H1 (cell line): ENCODE measurements at regions not wholly inside any gene's neighbourhood (a gene's known extent, or its start where the extent isn't known, plus 50 kb on each side); places are given as distances from the start of the nearest gene placed in this dataset.

ENCODE experiments used
- CTCF ChIA-PET: fragments of 300-600 bp; sonication (Branson Sonifier 250); formaldehyde crosslinking; loops from one replicate; lab custom pipeline; 2021; ENCODE audit not compliant: partially characterized antibody; lab: Charles Lee
- POLR2A ChIA-PET: fragments of 300-600 bp; sonication (Branson Sonifier 250); formaldehyde crosslinking; loops from one replicate; lab custom pipeline; 2021; ENCODE audit warnings: inconsistent platforms; ENCODE audit not compliant: partially characterized antibody; lab: Charles Lee
- DNase-seq, 2 experiments: peaks; one replicate each; pipeline versions ENCODE4 v3.0.0 to v3.0.0-alpha.2; 2010 to 2022; ENCODE audit warnings: low spot score in 2 of 2, low read depth in 1 of 2, mixed read lengths in 1 of 2
- FAIRE-seq: peaks from 2 replicates; lab custom pipeline; 2011; peaks lifted over from hg19 to GRCh38; lab: Jason Lieb, UNC
- H2AFZ ChIP-seq: 2 replicates; pipeline ENCODE4 v1.8.1; 2012; ENCODE audit warnings: low read length, inconsistent platforms
- H2AK5ac ChIP-seq: 2 replicates; pipeline ENCODE4 v1.6.1; 2013; ENCODE audit warnings: low read depth, low read length
- H2BK120ac ChIP-seq: replicated peaks from 2 replicates; pipeline ENCODE3; 2013; ENCODE audit warnings: low read depth, low read length, inconsistent platforms
- H2BK12ac ChIP-seq: 2 replicates; pipeline ENCODE4 v1.6.1; 2013; ENCODE audit warnings: low read depth, low read length
- H2BK15ac ChIP-seq: 2 replicates; pipeline ENCODE4 v1.6.1; 2013; ENCODE audit warnings: low read length
- H2BK20ac ChIP-seq: 2 replicates; pipeline ENCODE4 v1.6.1; 2013; ENCODE audit warnings: low read length
- H2BK5ac ChIP-seq: 2 replicates; pipeline ENCODE4 v1.6.1; 2013; ENCODE audit warnings: low read depth, low read length
- H3K14ac ChIP-seq: 2 replicates; pipeline ENCODE4 v1.6.1; 2013; ENCODE audit warnings: inconsistent platforms; ENCODE audit not compliant: insufficient read length
- H3K18ac ChIP-seq: 2 replicates; pipeline ENCODE4 v1.6.1; 2013; ENCODE audit warnings: low read length; ENCODE audit errors: extremely low read depth
- H3K23ac ChIP-seq: 2 replicates; pipeline ENCODE4 v1.6.1; 2013; ENCODE audit warnings: inconsistent platforms; ENCODE audit not compliant: insufficient read length
- H3K23me2 ChIP-seq: 2 replicates; pipeline ENCODE4 v1.6.1; 2013; ENCODE audit warnings: low read depth, low read length
- H3K27ac ChIP-seq: 2 replicates; pipeline ENCODE4 v1.6.1; 2011; ENCODE audit warnings: low read depth, low read length, inconsistent platforms
- H3K27me3 ChIP-seq, 4 experiments: replicated peaks in 1 of 4; 1 replicate in 1 of 4; 2 replicates in 3 of 4; pipeline versions ENCODE4 v1.6.1 to v1.8.1; 2011 to 2013; ENCODE audit warnings: low read length in 3 of 4, mild to moderate bottlenecking in 3 of 4, inconsistent platforms in 2 of 4, mixed read lengths in 2 of 4, moderate library complexity in 1 of 4; ENCODE audit not compliant: control insufficient read depth in 3 of 4, insufficient read depth in 3 of 4; ENCODE audit errors: extremely low read depth in 1 of 4
- H3K36me3 ChIP-seq, 4 experiments: 2 replicates each; pipeline versions ENCODE4 v1.6.1 to v1.8.1; 2011 to 2013; ENCODE audit warnings: mild to moderate bottlenecking in 4 of 4, low read length in 3 of 4, moderate library complexity in 2 of 4, control low read depth in 1 of 4, inconsistent platforms in 1 of 4; ENCODE audit not compliant: insufficient read depth in 4 of 4, control insufficient read depth in 2 of 4
- H3K4ac ChIP-seq: replicated peaks from 2 replicates; pipeline ENCODE3; 2013; ENCODE audit warnings: low read length, low read depth, mixed read lengths, inconsistent platforms; ENCODE audit not compliant: insufficient read length
- H3K4me1 ChIP-seq, 4 experiments: replicated peaks in 1 of 4; 1 replicate in 1 of 4; 2 replicates in 3 of 4; pipeline versions ENCODE4 v1.6.1 to v1.8.1; 2011 to 2013; ENCODE audit warnings: low read length in 3 of 4, inconsistent platforms in 2 of 4, mixed read lengths in 1 of 4; ENCODE audit not compliant: insufficient read depth in 4 of 4, control insufficient read depth in 3 of 4
- H3K4me2 ChIP-seq, 2 experiments: 2 replicates each; pipeline versions ENCODE4 v1.6.1 to v1.8.1; 2011 to 2013; ENCODE audit warnings: low read depth in 2 of 2, low read length in 2 of 2, control low read depth in 1 of 2, inconsistent platforms in 1 of 2, mild to moderate bottlenecking in 1 of 2; ENCODE audit not compliant: insufficient read depth in 1 of 2
- H3K4me3 ChIP-seq, 4 experiments: fragments of 200-600, 300-600 bp in 1 of 4; sonication (generic), shearing (Covaris generic), sonication (Bioruptor Twin) in 1 of 4; 2 replicates each; pipeline versions ENCODE4 v1.5.1 to v1.8.1; 2011 to 2016; ENCODE audit warnings: low read length in 4 of 4, low read depth in 3 of 4, control low read depth in 2 of 4, inconsistent platforms in 2 of 4, mild to moderate bottlenecking in 2 of 4, mixed read lengths in 1 of 4, moderate library complexity in 1 of 4; ENCODE audit not compliant: insufficient read depth in 2 of 4; ENCODE audit errors: extremely low read depth in 1 of 4
- H3K56ac ChIP-seq: replicated peaks from 2 replicates; pipeline ENCODE3; 2013; ENCODE audit warnings: low read depth, mild to moderate bottlenecking, mixed read lengths, low read length, inconsistent platforms; ENCODE audit not compliant: insufficient read length
- H3K79me1 ChIP-seq: 2 replicates; pipeline ENCODE4 v1.6.1; 2013; ENCODE audit warnings: low read depth, low read length, control low read depth
- H3K79me2 ChIP-seq, 2 experiments: 2 replicates each; pipeline versions ENCODE4 v1.6.1 to v1.8.1; 2012 to 2013; ENCODE audit warnings: low read length in 2 of 2, mild to moderate bottlenecking in 2 of 2, inconsistent platforms in 1 of 2; ENCODE audit not compliant: insufficient read depth in 2 of 2, control insufficient read depth in 1 of 2
- H3K9ac ChIP-seq, 4 experiments: replicated peaks in 1 of 4; 1 replicate in 1 of 4; 2 replicates in 3 of 4; pipeline versions ENCODE4 v1.6.1 to v1.8.1; 2011 to 2013; ENCODE audit warnings: low read depth in 3 of 4, low read length in 3 of 4, control low read depth in 2 of 4, mild to moderate bottlenecking in 2 of 4, moderate library complexity in 2 of 4, inconsistent platforms in 1 of 4; ENCODE audit errors: extremely low read depth in 1 of 4
- H3K9me3 ChIP-seq, 2 experiments: 2 replicates each; pipeline versions ENCODE4 v1.6.1 to v1.8.1; 2012 to 2013; ENCODE audit warnings: mild to moderate bottlenecking in 2 of 2, moderate library complexity in 2 of 2, control low read depth in 1 of 2, inconsistent platforms in 1 of 2, low read depth in 1 of 2, low read length in 1 of 2, mixed read lengths in 1 of 2; ENCODE audit not compliant: insufficient read depth in 2 of 2
- H4K20me1 ChIP-seq, 2 experiments: replicated peaks in 1 of 2; 2 replicates each; pipeline versions ENCODE3 to v1.8.1; 2011 to 2013; ENCODE audit warnings: inconsistent platforms in 2 of 2, low read length in 2 of 2, mild to moderate bottlenecking in 1 of 2; ENCODE audit not compliant: insufficient read depth in 2 of 2, control insufficient read depth in 1 of 2
- H4K5ac ChIP-seq: 2 replicates; pipeline ENCODE4 v1.6.1; 2013; ENCODE audit warnings: low read length, low read depth, mixed read lengths, inconsistent platforms; ENCODE audit not compliant: insufficient read length
- H4K8ac ChIP-seq: 2 replicates; pipeline ENCODE4 v1.8.0; 2013; ENCODE audit warnings: mild to moderate bottlenecking, moderate library complexity, low read length, inconsistent platforms; ENCODE audit not compliant: insufficient read depth; ENCODE audit errors: extremely low read depth
- H4K91ac ChIP-seq: replicated peaks from 2 replicates; pipeline ENCODE3; 2013; ENCODE audit warnings: low read length, mixed read lengths, inconsistent platforms; ENCODE audit not compliant: insufficient read length
- BRCA1 ChIP-seq: IDR thresholded peaks from 2 replicates; pipeline ENCODE4 v1.6.1; 2012; ENCODE audit warnings: low read depth, low read length, improper control_type of control experiment
- EGR1 ChIP-seq: IDR thresholded peaks from 2 replicates; pipeline ENCODE4 v1.6.1; 2011; ENCODE audit warnings: low read depth, low read length, borderline replicate concordance
- WGBS, 2 experiments: shearing (Covaris generic) in 1 of 2; methylation state at CpG; one replicate each; pipeline versions ENCODE4 v1.1.6 to v1.1.7; 2013 to 2015; ENCODE audit warnings: low lambda C conversion rate in 2 of 2, mixed read lengths in 2 of 2, inconsistent platforms in 1 of 2, low coverage in 1 of 2, missing lambda C conversion rate in 1 of 2; ENCODE audit not compliant: insufficient replicate concordance in 2 of 2, insufficient coverage in 1 of 2, insufficient read length in 1 of 2; ENCODE audit errors: extremely low coverage in 1 of 2, missing lambda C conversion rate in 1 of 2; 5-methylcytosine and 5-hydroxymethylcytosine counted together

- no peaks in the 10 kb centered on the region for H3K9me3 ChIP-seq
- H2BK15ac ChIP-seq = no peak overlapping the region
- H3K27me3 ChIP-seq = no peaks in the 10 kb centered on the region
- no peaks in the 10 kb centered on the region for H3K79me2 ChIP-seq
- H4K8ac ChIP-seq = no peak overlapping the region
- FAIRE-seq (no peak), DNase-seq (no peak)
- no peak overlapping the region for H2BK120ac ChIP-seq
- no peak overlapping the region for H3K9ac ChIP-seq
- H2BK12ac ChIP-seq = no peak overlapping the region
- no peak overlapping the region for H4K91ac ChIP-seq
- H4K5ac ChIP-seq = no peak overlapping the region
- POLR2A ChIA-PET = no interaction called here
- no peak overlapping the region for H3K14ac ChIP-seq
- H3K27ac ChIP-seq = no peak overlapping the region
- no peak overlapping the region for H2AFZ ChIP-seq
- no peaks in the 10 kb centered on the region for H3K4me1 ChIP-seq
- 91% methylated on average over 4 of the region's 4 CpGs; no CpG with 5 or more reads in 1 of the 2 experiments for WGBS, 2 experiments
- H3K23ac ChIP-seq = no peak overlapping the region
- no peak overlapping the region for H2AK5ac ChIP-seq
- no peaks in the 10 kb centered on the region for H3K36me3 ChIP-seq
- H4K20me1 ChIP-seq = no peaks in the 10 kb centered on the region
- no peaks in the 10 kb centered on the region for H3K79me1 ChIP-seq
- H3K4ac ChIP-seq = no peak overlapping the region
- no peak overlapping the region for H3K56ac ChIP-seq
- H3K18ac ChIP-seq = no peak overlapping the region
- CTCF ChIA-PET = interaction anchor here (0.6 kb wide), 1 partner anchor 103 kb away, joined by 3 read pairs; no protein-coding TSS in a partner anchor
- H3K4me2 ChIP-seq = no peak overlapping the region
- H2BK5ac ChIP-seq = no peak overlapping the region
- no peak overlapping the region for H3K4me3 ChIP-seq
- no peak overlapping the region for H2BK20ac ChIP-seq
- TF ChIP-seq BRCA1 (no peak), EGR1 (no peak)
- TF ChIP-seq, all 59 proteins: peak for 0
- no peaks in the 10 kb centered on the region for H3K23me2 ChIP-seq
Observed at GRCh38 chr10:4526311-4526731, 299.7 kb upstream of the AKR1E2 start.
